ENCODE measurements at regions not wholly inside any gene's neighbourhood (a gene's known extent, or its start where the extent isn't known, plus 50 kb on each side); places are given as distances from the start of the nearest gene placed in this dataset.

DNA sequence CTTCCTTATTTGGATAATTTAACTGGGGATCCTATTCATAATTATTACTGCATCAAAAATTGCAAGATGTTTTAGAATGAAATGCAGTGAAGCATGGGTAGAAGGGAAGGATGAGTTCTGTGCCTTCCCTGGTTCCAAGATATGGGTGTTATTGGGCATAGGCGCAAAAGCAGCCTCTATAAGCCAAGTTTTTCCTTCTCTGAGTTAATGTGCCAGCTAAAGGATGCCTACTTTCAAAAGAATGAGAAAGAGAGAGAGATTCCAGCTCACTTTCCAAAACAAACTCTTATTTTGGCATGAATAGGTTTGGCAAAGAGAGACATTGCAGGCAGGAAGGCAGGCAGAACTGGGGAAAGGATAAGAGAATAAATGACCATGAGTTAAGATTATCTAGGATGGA lies 270.2 kb downstream of the TAFA4 start:
- Histone ChIP-seq H3K4me3 (ENCODE audit: extremely low read depth in 1 of 4, insufficient read depth in 2 of 4, low read depth in 3 of 4, low read length in 4 of 4) (no peak overlapping the region), H3K9ac (replicated peaks in 1 of 4; ENCODE audit: extremely low read depth in 1 of 4, low read depth in 3 of 4, low read length in 3 of 4) (no peak overlapping the region), H2AFZ (ENCODE audit: low read length) (no peak overlapping the region), H3K14ac (ENCODE audit: insufficient read length) (no peak overlapping the region), H3K4me2 (ENCODE audit: insufficient read depth in 1 of 2, low read depth in 2 of 2, low read length in 2 of 2) (no peak overlapping the region), H4K5ac (ENCODE audit: insufficient read length, low read depth, low read length) (no peak overlapping the region), H3K23me2 (ENCODE audit: low read depth, low read length) (no peaks in the 10 kb centered on the region), H2AK5ac (ENCODE audit: low read depth, low read length) (no peak overlapping the region), H2BK15ac (ENCODE audit: low read length) (no peak overlapping the region), H2BK5ac (ENCODE audit: low read depth, low read length) (no peak overlapping the region), H3K4me1 (replicated peaks in 1 of 4; ENCODE audit: control insufficient read depth in 3 of 4, insufficient read depth in 4 of 4, low read length in 3 of 4) (peaks cover 0 to 5% (median 3%) of the 10 kb centered on the region in 4 experiments; a peak in 2 of 7 replicates), H3K36me3 (ENCODE audit: control insufficient read depth in 2 of 4, insufficient read depth in 4 of 4, low read length in 3 of 4) (no peaks in the 10 kb centered on the region), H3K4ac (replicated peaks; ENCODE audit: insufficient read length, low read depth, low read length) (no peak overlapping the region), H2BK12ac (ENCODE audit: low read depth, low read length) (no peak overlapping the region), H4K20me1 (replicated peaks in 1 of 2; ENCODE audit: control insufficient read depth in 1 of 2, insufficient read depth in 2 of 2, low read length in 2 of 2) (no peaks in the 10 kb centered on the region), H3K23ac (ENCODE audit: insufficient read length) (no peak overlapping the region), H2BK120ac (replicated peaks; ENCODE audit: low read depth, low read length) (no peak overlapping the region), H3K27me3 (replicated peaks in 1 of 4; ENCODE audit: control insufficient read depth in 3 of 4, extremely low read depth in 1 of 4, insufficient read depth in 3 of 4, low read length in 3 of 4) (no peaks in the 10 kb centered on the region), H3K56ac (replicated peaks; ENCODE audit: insufficient read length, low read depth, low read length) (no peak overlapping the region), H4K8ac (ENCODE audit: extremely low read depth, insufficient read depth, low read length) (no peak overlapping the region), H3K27ac (ENCODE audit: low read depth, low read length) (no peak overlapping the region), H3K79me1 (ENCODE audit: low read depth, low read length) (no peaks in the 10 kb centered on the region), H2BK20ac (ENCODE audit: low read length) (no peak overlapping the region), H4K91ac (replicated peaks; ENCODE audit: insufficient read length, low read length) (no peak overlapping the region), H3K9me3 (ENCODE audit: insufficient read depth in 2 of 2, low read depth in 1 of 2, low read length in 1 of 2) (no peaks in the 10 kb centered on the region; a peak in 1 of 4 replicates), H3K18ac (ENCODE audit: extremely low read depth, low read length) (no peak overlapping the region), H3K79me2 (ENCODE audit: control insufficient read depth in 1 of 2, insufficient read depth in 2 of 2, low read length in 2 of 2) (no peaks in the 10 kb centered on the region)
- POLR2A ChIA-PET (ENCODE audit: partially characterized antibody) = no interaction called here
- CTCF ChIA-PET (ENCODE audit: partially characterized antibody) = no interaction called here
- FAIRE-seq (no peak), DNase-seq (ENCODE audit: low read depth in 1 of 2, low spot score in 2 of 2) (no peak)
- 100% methylated on average over 1 of the region's 1 CpG; no CpG with 5 or more reads in 1 of the 2 experiments for WGBS, 2 experiments (ENCODE audit: extremely low coverage in 1 of 2, insufficient coverage in 1 of 2, insufficient read length in 1 of 2, insufficient replicate concordance in 2 of 2, low coverage in 1 of 2, low lambda C conversion rate in 2 of 2, missing lambda C conversion rate in 1 of 2)
- TF ChIP-seq PHF8 (conservative IDR thresholded peaks at IDR 0.05; ENCODE audit: low read depth, low read length) = no peak
- no peak for TF ChIP-seq KDM5A (IDR thresholded peaks at IDR 0.05; ENCODE audit: low read length)
- TF ChIP-seq, protein P1, sequence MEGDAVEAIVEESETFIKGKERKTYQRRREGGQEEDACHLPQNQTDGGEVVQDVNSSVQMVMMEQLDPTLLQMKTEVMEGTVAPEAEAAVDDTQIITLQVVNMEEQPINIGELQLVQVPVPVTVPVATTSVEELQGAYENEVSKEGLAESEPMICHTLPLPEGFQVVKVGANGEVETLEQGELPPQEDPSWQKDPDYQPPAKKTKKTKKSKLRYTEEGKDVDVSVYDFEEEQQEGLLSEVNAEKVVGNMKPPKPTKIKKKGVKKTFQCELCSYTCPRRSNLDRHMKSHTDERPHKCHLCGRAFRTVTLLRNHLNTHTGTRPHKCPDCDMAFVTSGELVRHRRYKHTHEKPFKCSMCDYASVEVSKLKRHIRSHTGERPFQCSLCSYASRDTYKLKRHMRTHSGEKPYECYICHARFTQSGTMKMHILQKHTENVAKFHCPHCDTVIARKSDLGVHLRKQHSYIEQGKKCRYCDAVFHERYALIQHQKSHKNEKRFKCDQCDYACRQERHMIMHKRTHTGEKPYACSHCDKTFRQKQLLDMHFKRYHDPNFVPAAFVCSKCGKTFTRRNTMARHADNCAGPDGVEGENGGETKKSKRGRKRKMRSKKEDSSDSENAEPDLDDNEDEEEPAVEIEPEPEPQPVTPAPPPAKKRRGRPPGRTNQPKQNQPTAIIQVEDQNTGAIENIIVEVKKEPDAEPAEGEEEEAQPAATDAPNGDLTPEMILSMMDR (IDR thresholded peaks at IDR 0.05; ENCODE audit: control extremely low read depth in 1 of 3, insufficient read depth in 1 of 3, low read depth in 1 of 3, low read length in 3 of 3) = no peak
- TF ChIP-seq BCL11A (IDR thresholded peaks at IDR 0.05; ENCODE audit: low read depth in 2 of 2, low read length in 2 of 2) = no peak
- TF ChIP-seq BRCA1 (IDR thresholded peaks at IDR 0.05; ENCODE audit: low read depth, low read length) = no peak
- no peak for TF ChIP-seq RNF2 (IDR thresholded peaks at IDR 0.05; ENCODE audit: borderline replicate concordance, low read depth, low read length, missing control alignments, poor library complexity, severe bottlenecking)
- TF ChIP-seq CREB1 (IDR thresholded peaks at IDR 0.05) = no peak
- TF ChIP-seq GTF2F1 (IDR thresholded peaks at IDR 0.05; ENCODE audit: borderline replicate concordance, low read depth, low read length) = no peak
- TF ChIP-seq EZH2 (IDR thresholded peaks at IDR 0.05; ENCODE audit: low read depth, low read length, severe bottlenecking) = no peak
- TF ChIP-seq CBX8 (IDR thresholded peaks at IDR 0.05; ENCODE audit: borderline replicate concordance, low read depth, low read length) = no peak
